Medulla oblongata (tissue), 1 donor: ENCODE measurements at regions not wholly inside any gene's neighbourhood (a gene's known extent, or its start where the extent isn't known, plus 50 kb on each side); places are given as distances from the start of the nearest gene placed in this dataset.
"Not testable (repeated sequence)": the region's sequence is repeated elsewhere in the genome, so short reads cannot be mapped to it uniquely, and the experiment has no call there.

Source experiments
- DNase-seq: peaks from one replicate; pipeline ENCODE4 v3.0.0-alpha.2; 2015; ENCODE audit errors: extremely low spot score

GRCh38 chr18:71105994-71106546, 817.2 kb downstream of the SOCS6 start:
- DNase-seq, result no peak

- peak; percentile 24 for DNase-seq
These were observed 816.4 kb downstream of the SOCS6 start for GRCh38 chr18:71105078-71105819.

GRCh38 chr18:71079606-71080005, 790.8 kb downstream of the SOCS6 start:
- no peak for DNase-seq

- DNase-seq, result no peak
These were observed 788.6 kb downstream of the SOCS6 start for GRCh38 chr18:71077451-71077850.

- no peak for DNase-seq
These were observed 786.3 kb downstream of the SOCS6 start for GRCh38 chr18:71075147-71075546.

- no peak for DNase-seq
These were observed 779.5 kb downstream of the SOCS6 start for GRCh38 chr18:71068338-71068737.

- no peak for DNase-seq
These were observed 761.0 kb downstream of the SOCS6 start for GRCh38 chr18:71049893-71050292.

GRCh38 chr18:71047882-71048281, 759.0 kb downstream of the SOCS6 start:
- no peak for DNase-seq

- no peak for DNase-seq
These were observed 756.7 kb downstream of the SOCS6 start for GRCh38 chr18:71045331-71046065.

GRCh38 chr18:71040161-71040560, 751.3 kb downstream of the SOCS6 start:
- DNase-seq, result no peak

- no peak for DNase-seq
These were observed 749.4 kb downstream of the SOCS6 start for GRCh38 chr18:71038196-71038595.

- no peak for DNase-seq
These were observed 747.9 kb downstream of the SOCS6 start for GRCh38 chr18:71036783-71037182.

GRCh38 chr18:71031296-71032191, 742.7 kb downstream of the SOCS6 start:
- DNase-seq, result not testable (repeated sequence)

GRCh38 chr18:71030085-71030484, 741.2 kb downstream of the SOCS6 start:
- not testable (repeated sequence) for DNase-seq

- no peak for DNase-seq
These were observed 739.5 kb downstream of the SOCS6 start for GRCh38 chr18:71028285-71028762.

- no peak for DNase-seq
These were observed 738.7 kb downstream of the SOCS6 start for GRCh38 chr18:71027531-71027930.

GRCh38 chr18:71025505-71026225, 736.8 kb downstream of the SOCS6 start:
- DNase-seq, result no peak

GRCh38 chr18:71022389-71022788, 733.5 kb downstream of the SOCS6 start:
- DNase-seq, result no peak

GRCh38 chr18:71021030-71021362, 732.2 kb downstream of the SOCS6 start:
- DNase-seq, result no peak

GRCh38 chr18:71020342-71021029, 731.6 kb downstream of the SOCS6 start:
- no peak for DNase-seq

GRCh38 chr18:71018816-71019215, 730.0 kb downstream of the SOCS6 start:
- DNase-seq, result no peak
